Esophagus squamous epithelium (tissue), 5 donors: ENCODE measurements at regions not wholly inside any gene's neighbourhood (a gene's known extent, or its start where the extent isn't known, plus 50 kb on each side); places are given as distances from the start of the nearest gene placed in this dataset.

Experiments used
- DNase-seq: peaks from one replicate; lab custom pipeline; 2025; lab: John Stamatoyannopoulos, UW
- H3K27ac ChIP-seq, 4 donors: fragments of 200-600 bp; sonication (generic); one replicate each; pipeline ENCODE4 v1.5.1; 2016 to 2019; ENCODE audit warnings: mild to moderate bottlenecking in 1 of 4
- H3K27me3 ChIP-seq, 4 donors: fragments of 200-600 bp; sonication (generic); 1 replicate in 3 of 4; 2 replicates in 1 of 4; pipeline versions ENCODE4 v1.5.1 to v1.6.0; 2017 to 2021; ENCODE audit warnings: antibody characterized with exemption in 1 of 4
- H3K36me3 ChIP-seq, 3 donors: fragments of 200-600 bp; sonication (generic); one replicate each; pipeline ENCODE4 v1.5.1; 2016 to 2019
- H3K4me1 ChIP-seq, 3 donors: fragments of 200-600 bp; sonication (generic); one replicate each; pipeline ENCODE4 v1.5.1; 2017 to 2019
- H3K4me3 ChIP-seq, 4 donors: fragments of 200-600 bp; sonication (generic); 1 replicate in 3 of 4; 2 replicates in 1 of 4; pipeline ENCODE4 v1.5.1; 2016 to 2019; ENCODE audit warnings: mild to moderate bottlenecking in 2 of 4, moderate library complexity in 1 of 4
- H3K9me3 ChIP-seq, 3 donors: fragments of 200-600 bp; sonication (generic); one replicate each; pipeline ENCODE4 v1.5.1; 2016 to 2019
- POLR2A ChIP-seq, 4 donors: fragments of 450-650 bp; IDR thresholded peaks; one replicate each; pipeline ENCODE4 v1.6.1; 2017; ENCODE audit warnings: antibody characterized with exemption in 4 of 4, mild to moderate bottlenecking in 4 of 4, moderate library complexity in 3 of 4
- WGBS, 2 donors: methylation state at CpG; one replicate each; pipeline ENCODE4 v1.1.5; 2018; 5-methylcytosine and 5-hydroxymethylcytosine counted together
- intact Hi-C: fragments of 100-400 bp; cut with DNase I; formaldehyde crosslinking; loops from one replicate; pipeline ENCODE4 v1.15.0; 2022
- TF ChIP-seq, protein P1 (sequence below), 6 experiments: fragments of 450-650 bp in 4 of 6; fragments of 200-600 bp in 2 of 6; sonication (generic) in 2 of 6; IDR thresholded peaks; one replicate each; pipeline ENCODE4 v1.5.1; 2016 to 2019; ENCODE audit warnings: antibody characterized with exemption in 6 of 6, mild to moderate bottlenecking in 4 of 6, moderate library complexity in 4 of 6
- donor health status: DM: yes; HTN: yes; CAD: no.

DNA sequence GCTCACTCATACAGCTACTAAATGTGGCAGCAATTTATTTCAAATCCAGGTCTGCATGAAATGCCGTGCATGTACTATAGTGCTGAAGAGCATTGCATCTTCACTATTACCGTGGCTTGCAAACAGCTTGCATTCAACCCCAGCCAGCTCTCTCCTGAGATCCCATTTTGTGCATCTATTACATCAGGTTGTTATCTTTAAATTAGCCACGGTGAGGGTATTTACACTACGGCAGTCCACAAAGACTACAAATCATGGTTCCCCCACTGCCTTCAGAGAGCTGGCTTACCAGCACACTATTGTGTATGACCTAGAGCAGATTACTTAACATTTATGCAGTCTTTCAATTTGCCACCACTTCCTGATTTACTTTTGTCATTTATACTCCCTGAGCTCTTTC, 621.3 kb upstream of the LRATD1 start:
- WGBS, 2 donors = 71 to 77% methylated on average over 4 of the region's 4 CpGs

GRCh38 chr2:14015113-14015630, 617.3 kb upstream of the LRATD1 start:
- Histone ChIP-seq H3K9me3 (no peaks in the 10 kb centered on the region), H3K4me1 (no peaks in the 10 kb centered on the region), H3K36me3 (no peaks in the 10 kb centered on the region), H3K27me3 (no peaks in the 10 kb centered on the region), H3K27ac (no peak overlapping the region), H3K4me3 (no peak overlapping the region)
- no peak for TF ChIP-seq POLR2A (IDR thresholded peaks at IDR 0.05)
- TF ChIP-seq, protein P1, sequence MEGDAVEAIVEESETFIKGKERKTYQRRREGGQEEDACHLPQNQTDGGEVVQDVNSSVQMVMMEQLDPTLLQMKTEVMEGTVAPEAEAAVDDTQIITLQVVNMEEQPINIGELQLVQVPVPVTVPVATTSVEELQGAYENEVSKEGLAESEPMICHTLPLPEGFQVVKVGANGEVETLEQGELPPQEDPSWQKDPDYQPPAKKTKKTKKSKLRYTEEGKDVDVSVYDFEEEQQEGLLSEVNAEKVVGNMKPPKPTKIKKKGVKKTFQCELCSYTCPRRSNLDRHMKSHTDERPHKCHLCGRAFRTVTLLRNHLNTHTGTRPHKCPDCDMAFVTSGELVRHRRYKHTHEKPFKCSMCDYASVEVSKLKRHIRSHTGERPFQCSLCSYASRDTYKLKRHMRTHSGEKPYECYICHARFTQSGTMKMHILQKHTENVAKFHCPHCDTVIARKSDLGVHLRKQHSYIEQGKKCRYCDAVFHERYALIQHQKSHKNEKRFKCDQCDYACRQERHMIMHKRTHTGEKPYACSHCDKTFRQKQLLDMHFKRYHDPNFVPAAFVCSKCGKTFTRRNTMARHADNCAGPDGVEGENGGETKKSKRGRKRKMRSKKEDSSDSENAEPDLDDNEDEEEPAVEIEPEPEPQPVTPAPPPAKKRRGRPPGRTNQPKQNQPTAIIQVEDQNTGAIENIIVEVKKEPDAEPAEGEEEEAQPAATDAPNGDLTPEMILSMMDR (IDR thresholded peaks at IDR 0.05) = no peak
- WGBS, 2 donors = 60 to 74% methylated on average over 4 of the region's 4 CpGs
- intact Hi-C loops = no loop called here
- no peak for DNase-seq

More for the DNA sequence above, 621.3 kb upstream of the LRATD1 start:
- H3K27me3 ChIP-seq = no peaks in the 10 kb centered on the region
- no peak for DNase-seq
- H3K36me3 ChIP-seq = no peaks in the 10 kb centered on the region
- TF ChIP-seq, protein P1 (IDR thresholded peaks at IDR 0.05) = no peak
- no peak for TF ChIP-seq POLR2A (IDR thresholded peaks at IDR 0.05)
- peaks cover 0 to 5% (median 0%) of the 10 kb centered on the region in 3 donors for H3K9me3 ChIP-seq
- intact Hi-C loops = no loop called here
- H3K4me1 ChIP-seq = no peaks in the 10 kb centered on the region
- no peak overlapping the region for H3K27ac ChIP-seq
- H3K4me3 ChIP-seq = no peak overlapping the region

DNA sequence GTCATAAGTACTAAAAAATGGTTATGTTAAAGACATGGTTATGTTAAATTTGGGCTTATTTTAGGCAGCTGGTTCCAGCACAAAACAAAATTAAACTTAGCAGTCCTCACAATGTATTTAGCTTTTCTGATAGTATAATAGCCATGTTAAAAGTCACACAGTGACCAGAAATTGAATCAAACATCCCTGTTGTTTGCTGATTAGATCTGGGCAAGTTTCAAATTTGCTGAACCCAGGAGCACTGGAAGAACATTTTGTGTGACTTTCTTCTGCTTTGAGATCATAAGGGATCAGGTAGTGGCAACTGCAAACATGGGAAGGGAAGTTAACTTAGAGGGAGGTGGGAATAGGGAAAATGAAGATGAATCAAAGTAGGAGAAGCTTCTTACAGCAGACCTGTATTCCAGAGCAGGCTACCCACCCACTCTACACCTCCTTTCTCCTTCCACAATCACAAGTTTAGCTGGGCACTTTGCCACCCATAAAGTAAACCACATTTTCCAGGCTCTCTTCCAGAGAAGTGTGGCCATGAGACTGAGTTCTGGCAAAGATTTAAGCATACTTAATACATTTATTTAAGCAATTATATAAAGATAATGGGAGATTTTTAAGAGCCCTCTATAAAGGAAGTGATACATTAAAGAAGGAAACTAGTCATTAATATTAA, 616.1 kb upstream of the LRATD1 start:
- Histone ChIP-seq H3K36me3 (no peaks in the 10 kb centered on the region), H3K27ac (no peak overlapping the region), H3K27me3 (no peaks in the 10 kb centered on the region), H3K4me1 (no peaks in the 10 kb centered on the region), H3K9me3 (no peaks in the 10 kb centered on the region), H3K4me3 (no peak overlapping the region)
- TF ChIP-seq, protein P1 (IDR thresholded peaks at IDR 0.05) = no peak
- no peak for TF ChIP-seq POLR2A (IDR thresholded peaks at IDR 0.05)
- no peak for DNase-seq
- intact Hi-C loops = no loop called here

DNA sequence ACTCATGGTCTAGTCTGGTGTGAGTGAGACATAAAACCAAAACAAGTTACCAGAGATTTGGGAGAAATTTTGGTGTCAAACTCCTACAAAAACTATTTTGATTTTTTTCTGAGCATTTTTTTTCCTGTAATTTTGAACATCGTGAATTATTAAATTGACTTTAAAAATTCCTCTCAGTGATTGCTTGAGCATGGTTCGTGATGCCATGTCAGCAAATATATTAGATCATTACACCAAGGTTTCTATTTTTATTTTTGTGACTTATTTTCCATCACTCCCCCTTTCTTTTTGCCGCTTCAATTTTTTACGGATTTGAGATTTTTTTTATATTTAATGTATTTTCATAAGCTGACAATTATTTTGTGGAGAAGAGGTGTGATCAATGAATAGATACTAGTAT, 613.9 kb upstream of the LRATD1 start:
- 82 to 84% methylated on average over 4 of the region's 4 CpGs for WGBS, 2 donors
- TF ChIP-seq, protein P1 (IDR thresholded peaks at IDR 0.05) = no peak
- no peak for TF ChIP-seq POLR2A (IDR thresholded peaks at IDR 0.05)
- Histone ChIP-seq H3K36me3 (no peaks in the 10 kb centered on the region), H3K9me3 (no peaks in the 10 kb centered on the region), H3K4me3 (no peak overlapping the region), H3K27ac (no peak overlapping the region), H3K4me1 (no peaks in the 10 kb centered on the region), H3K27me3 (no peaks in the 10 kb centered on the region)
- intact Hi-C loops = no loop called here
- no peak for DNase-seq

DNA sequence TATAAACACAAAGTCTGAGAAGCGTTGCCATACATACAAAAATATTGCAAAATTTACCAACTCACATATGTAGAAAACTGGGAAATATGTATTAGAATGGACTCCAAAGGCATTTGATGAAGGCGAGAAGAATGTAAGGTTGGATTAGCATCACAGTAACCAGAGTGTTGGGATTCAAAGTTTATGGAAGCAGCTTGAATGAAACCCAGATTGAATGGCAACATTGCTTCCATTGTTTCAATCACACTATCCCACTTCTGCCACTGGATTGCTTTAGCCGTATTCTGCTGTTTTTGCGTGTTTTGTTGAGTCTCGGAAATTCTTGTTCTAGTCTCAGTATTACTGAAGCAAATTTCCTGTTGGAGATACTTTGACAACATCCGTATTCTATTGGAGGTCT, 609.0 kb upstream of the LRATD1 start:
- WGBS, 2 donors = 86 to 90% methylated on average over 6 of the region's 6 CpGs
- no peaks in the 10 kb centered on the region for H3K4me1 ChIP-seq
- no peaks in the 10 kb centered on the region for H3K27me3 ChIP-seq
- no peak overlapping the region for H3K27ac ChIP-seq
- intact Hi-C loops = no loop called here
- no peak for DNase-seq
- no peaks in the 10 kb centered on the region for H3K9me3 ChIP-seq
- H3K4me3 ChIP-seq = no peak overlapping the region
- no peak for TF ChIP-seq POLR2A (IDR thresholded peaks at IDR 0.05)
- TF ChIP-seq, protein P1 (IDR thresholded peaks at IDR 0.05) = no peak
- no peaks in the 10 kb centered on the region for H3K36me3 ChIP-seq
